ENCODE measurements at regions not wholly inside any gene's neighbourhood (a gene's known extent, or its start where the extent isn't known, plus 50 kb on each side); places are given as distances from the start of the nearest gene placed in this dataset.

- TF ChIP-seq POLR2A (IDR thresholded peaks at IDR 0.05; ENCODE audit: low read depth, low read length) (no peak), POLR2AphosphoS5 (IDR thresholded peaks at IDR 0.05; ENCODE audit: low read depth, low read length) (no peak), TAF1 (IDR thresholded peaks at IDR 0.05; ENCODE audit: borderline replicate concordance, low read depth, low read length) (no peak)
Observed at GRCh38 chr4:24411299-24411698, 173.1 kb downstream of the DHX15 start.

Data from GM12892 (cell line).